GM10248 (cell line): ENCODE measurements at regions not wholly inside any gene's neighbourhood (a gene's known extent, or its start where the extent isn't known, plus 50 kb on each side); places are given as distances from the start of the nearest gene placed in this dataset.
"Not testable (repeated sequence)": the region's sequence is repeated elsewhere in the genome, so short reads cannot be mapped to it uniquely, and the experiment has no call there.

Source experiments
- CTCF ChIA-PET: fragments of 300-600 bp; sonication (Branson Sonifier 250); formaldehyde crosslinking; extraction: SDS; loops from one replicate; lab custom pipeline; 2021; ENCODE audit warnings: antibody characterized with exemption; lab: Yijun Ruan, JAX
- POLR2A ChIA-PET: fragments of 350-650 bp; sonication (Branson Sonifier 250); formaldehyde crosslinking; extraction: SDS; loops from one replicate; lab custom pipeline; 2020; ENCODE audit warnings: antibody characterized with exemption; lab: Yijun Ruan, JAX
- DNase-seq: peaks from one replicate; pipeline ENCODE4 v3.0.0; 2012; ENCODE audit errors: extremely low spot score
- CTCF ChIP-seq: IDR thresholded peaks from 2 replicates; pipeline ENCODE4 v1.5.1; 2012; ENCODE audit warnings: mild to moderate bottlenecking, low read depth; ENCODE audit errors: extremely low read depth, missing control alignments, control extremely low read depth

DNA sequence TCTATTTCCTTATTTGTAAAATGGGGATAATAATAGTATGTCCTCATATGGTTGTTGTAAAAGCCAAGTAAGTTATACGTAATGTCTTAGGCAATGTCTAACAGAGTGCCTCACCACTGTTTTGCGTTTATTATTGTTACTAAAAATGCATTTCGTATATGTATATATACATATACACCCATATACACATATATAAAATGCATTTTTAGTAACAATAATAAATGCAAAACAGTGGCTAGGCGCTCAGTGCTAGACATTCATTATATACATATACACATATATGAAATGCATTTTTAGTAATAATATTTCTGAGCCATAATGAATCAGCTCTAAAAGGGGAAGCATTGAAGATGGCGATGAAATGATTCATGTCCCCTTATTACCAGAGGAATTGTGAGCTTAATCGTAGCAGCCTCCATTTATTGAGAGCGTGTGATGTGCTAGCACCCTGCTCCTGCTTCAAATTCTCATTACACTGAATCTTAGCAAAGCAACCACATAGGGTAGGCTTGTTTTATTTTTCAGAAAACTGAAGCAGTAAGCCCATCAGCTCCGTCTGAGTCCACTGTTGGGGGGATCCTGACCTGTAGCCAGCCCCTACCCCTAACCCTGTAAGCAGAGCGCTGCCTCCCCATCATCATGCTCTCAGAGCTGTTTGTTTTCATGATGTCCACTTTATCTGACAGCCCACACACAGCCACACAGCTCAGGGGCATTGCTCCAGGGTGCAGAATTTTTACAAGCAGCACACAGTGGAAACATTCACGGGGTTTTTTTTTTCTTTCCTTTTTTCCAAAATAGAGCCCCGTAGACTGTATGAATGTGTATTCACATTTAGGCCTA, 97.1 kb upstream of the NAV2 start:
- TF ChIP-seq CTCF, result no peak
- no peak for DNase-seq
- ChIA-PET CTCF (interaction anchor here (1.1 kb wide), 1 partner anchor 11 kb away, joined by 3 read pairs; no protein-coding TSS in a partner anchor), POLR2A (no interaction called here)

- DNase-seq, result no peak
- no peak for TF ChIP-seq CTCF
- ChIA-PET POLR2A (no interaction called here), CTCF (interaction anchor here (1.1 to 1.5 kb wide), 2 partner anchors 17 to 62 kb away, joined by 3 to 5 read pairs; no protein-coding TSS in a partner anchor)
Observed at GRCh38 chr11:19614370-19614940, 98.2 kb upstream of the NAV2 start.

- POLR2A ChIA-PET, result not testable (repeated sequence)
- CTCF ChIA-PET, result interaction anchor here (1.6 kb wide), 1 partner anchor 20 kb away, joined by 3 read pairs; no protein-coding TSS in a partner anchor
Observed at GRCh38 chr11:19612025-19612424, 100.6 kb upstream of the NAV2 start.

DNA sequence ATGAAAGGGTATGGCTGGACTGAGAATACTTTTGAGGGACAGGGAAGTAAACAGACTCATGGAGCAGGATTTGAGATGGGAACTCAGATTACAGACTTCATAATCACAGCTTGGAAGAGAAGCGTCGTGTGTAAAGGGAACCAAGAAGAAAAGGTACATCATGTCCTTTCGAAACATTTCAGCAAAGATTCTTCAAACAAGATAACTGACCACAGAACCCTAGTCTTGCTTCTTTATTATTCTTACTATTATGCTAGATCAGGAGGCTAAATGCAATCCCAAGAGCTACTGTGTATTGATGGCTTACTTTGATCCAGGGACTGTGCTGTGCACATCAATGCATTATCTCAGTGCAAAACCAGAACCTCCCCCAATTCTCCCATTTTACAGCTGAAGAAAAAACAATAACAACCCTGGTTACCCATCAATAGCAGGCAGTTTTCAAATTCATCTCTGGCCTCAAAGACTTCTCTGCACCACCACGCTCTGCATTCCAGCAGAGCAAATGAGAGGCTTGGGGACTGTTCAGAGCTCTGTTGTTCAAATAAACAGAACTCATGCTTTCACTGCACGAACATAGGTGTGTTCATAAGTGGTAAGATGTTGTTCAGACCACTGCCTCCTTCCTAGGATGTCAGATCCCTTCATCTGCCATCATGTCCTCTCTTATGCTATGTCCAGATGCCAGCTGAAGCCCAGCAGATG, 104.8 kb upstream of the NAV2 start:
- POLR2A ChIA-PET, result no interaction called here
- no peak for TF ChIP-seq CTCF
- no peak for DNase-seq
- CTCF ChIA-PET, result interaction anchor here (0.6 to 1.2 kb wide), 5 partner anchors 14 to 295 kb away, joined by 3 to 4 read pairs (median 3); no protein-coding TSS in a partner anchor

More at GRCh38 chr11:19612025-19612424, 100.6 kb upstream of the NAV2 start:
- not testable (repeated sequence) for DNase-seq

DNA sequence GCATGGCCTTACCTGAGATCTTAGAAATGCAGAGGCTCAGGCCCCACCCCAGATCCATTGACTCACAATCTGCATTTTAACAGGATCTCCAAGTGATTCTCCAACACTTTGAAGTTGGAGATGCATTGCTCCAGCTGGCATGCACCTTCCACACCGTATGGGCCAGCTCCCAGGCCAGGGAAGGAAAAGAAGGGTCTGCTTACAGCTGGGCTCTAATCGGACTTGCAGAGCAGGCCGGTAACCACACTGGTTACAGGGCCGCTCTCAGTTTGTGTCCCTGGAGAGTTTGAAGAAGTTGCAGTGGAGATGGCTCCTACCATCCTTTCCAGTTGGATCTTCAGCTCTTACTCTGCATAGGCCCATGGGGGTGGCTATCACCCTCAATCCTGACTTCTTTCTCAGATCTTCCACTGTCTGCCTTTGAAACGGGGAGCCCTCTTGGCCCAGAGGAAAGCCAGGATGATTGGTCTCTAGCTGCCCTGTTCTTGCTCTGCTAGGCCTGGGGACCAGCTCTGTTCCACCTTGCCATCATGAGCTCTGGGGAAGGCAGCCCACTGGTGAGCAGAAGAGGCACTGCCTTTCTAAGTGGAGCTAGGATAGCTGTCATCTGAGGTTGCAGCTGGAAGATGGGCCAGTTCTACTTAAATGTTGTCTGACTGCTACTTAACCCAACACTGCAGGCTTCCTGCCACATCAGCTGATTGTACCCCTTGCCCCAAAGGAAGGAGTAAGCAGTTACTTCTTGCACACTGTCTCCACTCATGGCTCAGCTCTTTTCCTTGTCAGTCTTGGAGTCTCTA, 105.6 kb upstream of the NAV2 start:
- no peak for TF ChIP-seq CTCF
- ChIA-PET CTCF (interaction anchor here (0.6 to 1.2 kb wide), 4 partner anchors 13 to 296 kb away, joined by 3 to 4 read pairs (median 3); no protein-coding TSS in a partner anchor), POLR2A (no interaction called here)
- DNase-seq, result no peak

DNA sequence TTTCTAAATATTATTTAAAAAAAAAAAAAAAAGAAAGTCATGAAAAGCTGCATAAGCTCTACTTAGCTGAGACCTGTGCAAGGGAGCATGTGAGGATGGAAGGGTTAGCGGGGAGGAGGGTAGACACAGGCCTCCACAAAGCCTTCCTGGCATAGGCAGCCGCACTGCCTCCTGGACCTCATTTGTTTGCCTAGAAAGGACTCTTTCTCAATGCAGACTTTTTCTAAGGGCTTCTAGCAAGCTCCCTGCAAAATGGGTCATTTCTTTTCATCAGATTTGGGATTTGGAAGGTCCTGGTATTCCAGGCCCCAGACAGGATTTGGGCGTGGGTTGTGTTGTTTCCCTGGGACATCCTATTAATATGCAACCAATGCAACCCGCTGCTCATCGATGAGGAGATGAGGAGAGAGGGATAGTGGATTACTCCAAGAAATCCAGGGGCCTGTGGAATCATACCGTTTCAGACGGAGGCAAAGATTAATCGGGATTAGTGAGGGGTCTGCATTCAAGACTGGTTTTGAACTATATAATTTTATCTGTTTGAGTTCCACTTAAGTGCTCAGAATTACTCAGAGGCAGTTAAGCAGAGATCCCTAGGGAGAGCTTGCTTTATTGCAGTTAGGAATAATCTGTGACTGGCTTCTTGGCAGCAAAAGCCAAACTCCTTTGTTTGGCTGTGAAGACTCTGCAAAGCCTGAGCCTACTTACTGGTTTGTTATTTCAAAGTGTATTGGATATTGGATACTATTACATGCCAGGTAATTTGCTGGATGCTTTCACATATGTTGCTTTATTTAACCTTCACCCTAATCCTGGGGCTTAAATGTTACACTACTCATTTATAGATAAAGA, 106.9 kb upstream of the NAV2 start:
- DNase-seq, result no peak

More for the DNA sequence above, 106.9 kb upstream of the NAV2 start:
- TF ChIP-seq CTCF, result no peak
- CTCF ChIA-PET, result no interaction called here
- POLR2A ChIA-PET, result no interaction called here
